CD4-positive, CD25-positive, alpha-beta regulatory T cell (primary cell): ENCODE measurements at regions not wholly inside any gene's neighbourhood (a gene's known extent, or its start where the extent isn't known, plus 50 kb on each side); places are given as distances from the start of the nearest gene placed in this dataset.

Experiments
- ATAC-seq, 2 donors: fragments of 150-1000 bp; cut with Tn5 transposase; one replicate each; pipeline ENCODE4 v1.10.0; 2021; ENCODE audit warnings: low read depth in 2 of 2, moderate number of reproducible peaks in 2 of 2, moderate library complexity in 1 of 2
- DNase-seq, 3 donors: peaks; one replicate each; pipeline versions ENCODE4 v3.0.0 to v3.0.0-alpha.2; 2012 to 2022; ENCODE audit warnings: mixed read lengths in 1 of 3
- H3K27ac ChIP-seq: one replicate; pipeline ENCODE4 v1.7.0; 2013; ENCODE audit warnings: mild to moderate bottlenecking, low read length; ENCODE audit not compliant: insufficient read depth, poor library complexity, severe bottlenecking
- H3K27me3 ChIP-seq: one replicate; pipeline ENCODE4 v1.7.0; 2013; ENCODE audit warnings: low read length; ENCODE audit not compliant: control insufficient read depth, insufficient read depth
- H3K36me3 ChIP-seq: one replicate; pipeline ENCODE4 v1.7.0; 2013; ENCODE audit warnings: mild to moderate bottlenecking, low read length, moderate library complexity; ENCODE audit not compliant: control insufficient read depth, insufficient read depth
- H3K4me1 ChIP-seq: 2 replicates; pipeline ENCODE4 v1.7.0; 2013; ENCODE audit warnings: mild to moderate bottlenecking, low read length; ENCODE audit not compliant: insufficient read depth, control insufficient read depth, poor library complexity, severe bottlenecking
- H3K4me3 ChIP-seq: one replicate; pipeline ENCODE4 v1.7.0; 2013; ENCODE audit warnings: low read depth, mild to moderate bottlenecking, low read length, moderate library complexity
- H3K9me3 ChIP-seq, 2 experiments: 1 replicate in 1 of 2; 2 replicates in 1 of 2; pipeline ENCODE4 v1.7.0; 2013; ENCODE audit warnings: low read length in 2 of 2, mild to moderate bottlenecking in 1 of 2, moderate library complexity in 1 of 2; ENCODE audit not compliant: control insufficient read depth in 2 of 2
- H3K27ac Mint-ChIP-seq, 3 donors: one replicate each; pipeline ENCODE4 v1.8.0; 2020 to 2022; ENCODE audit warnings: mild to moderate bottlenecking in 3 of 3, mixed read lengths in 3 of 3, moderate library complexity in 2 of 3
- H3K27me3 Mint-ChIP-seq: one replicate; pipeline ENCODE4 v1.8.0; 2022; ENCODE audit warnings: mild to moderate bottlenecking, mixed read lengths
- H3K36me3 Mint-ChIP-seq: one replicate; pipeline ENCODE4 v1.8.0; 2020; ENCODE audit warnings: mixed read lengths
- H3K4me1 Mint-ChIP-seq, 4 donors: one replicate each; pipeline ENCODE4 v1.8.0; 2020 to 2022; ENCODE audit warnings: mixed read lengths in 4 of 4, mild to moderate bottlenecking in 1 of 4
- H3K4me3 Mint-ChIP-seq, 4 donors: one replicate each; pipeline ENCODE4 v1.8.0; 2020 to 2022; ENCODE audit warnings: mild to moderate bottlenecking in 4 of 4, mixed read lengths in 4 of 4, moderate library complexity in 3 of 4
- H3K9me3 Mint-ChIP-seq, 7 donors: one replicate each; pipeline ENCODE4 v1.8.0; 2020 to 2022; ENCODE audit warnings: mixed read lengths in 7 of 7, mild to moderate bottlenecking in 3 of 7, moderate library complexity in 2 of 7

DNA sequence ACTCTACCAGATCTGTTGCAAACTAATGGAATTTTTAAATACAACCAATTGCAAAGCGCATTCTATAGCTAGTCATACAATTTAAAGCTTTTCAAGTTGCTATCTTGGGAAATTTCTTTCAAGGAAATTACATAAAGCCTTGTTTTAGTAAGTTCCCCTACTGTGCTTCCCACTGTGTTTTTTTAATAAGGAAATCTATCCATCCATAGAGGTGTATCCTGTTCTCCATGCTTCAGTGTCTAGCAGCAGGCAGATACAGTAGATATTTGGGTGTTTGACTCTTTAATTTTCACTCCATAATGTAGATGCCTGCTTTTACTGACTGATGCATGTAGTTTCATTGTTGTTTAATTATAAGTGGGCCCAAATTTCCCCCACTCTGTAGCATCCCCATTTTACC lies 171.6 kb upstream of the POU3F4 start:
- DNase-seq (no peak), ATAC-seq (no peak)
- H3K36me3 Mint-ChIP-seq, result no peaks in the 10 kb centered on the region
- no peaks in the 10 kb centered on the region for H3K4me1 Mint-ChIP-seq
- no peaks in the 10 kb centered on the region for H3K27me3 Mint-ChIP-seq
- peaks cover 0 to 3% (median 0%) of the 10 kb centered on the region in 7 donors for H3K9me3 Mint-ChIP-seq
- H3K4me3 Mint-ChIP-seq, result no peak overlapping the region
- no peak overlapping the region for H3K27ac ChIP-seq
- H3K36me3 ChIP-seq, result no peaks in the 10 kb centered on the region
- no peaks in the 10 kb centered on the region for H3K9me3 ChIP-seq
- no peak overlapping the region for H3K27ac Mint-ChIP-seq
- H3K4me1 ChIP-seq, result no peaks in the 10 kb centered on the region
- no peaks in the 10 kb centered on the region for H3K27me3 ChIP-seq
- no peak overlapping the region for H3K4me3 ChIP-seq

DNA sequence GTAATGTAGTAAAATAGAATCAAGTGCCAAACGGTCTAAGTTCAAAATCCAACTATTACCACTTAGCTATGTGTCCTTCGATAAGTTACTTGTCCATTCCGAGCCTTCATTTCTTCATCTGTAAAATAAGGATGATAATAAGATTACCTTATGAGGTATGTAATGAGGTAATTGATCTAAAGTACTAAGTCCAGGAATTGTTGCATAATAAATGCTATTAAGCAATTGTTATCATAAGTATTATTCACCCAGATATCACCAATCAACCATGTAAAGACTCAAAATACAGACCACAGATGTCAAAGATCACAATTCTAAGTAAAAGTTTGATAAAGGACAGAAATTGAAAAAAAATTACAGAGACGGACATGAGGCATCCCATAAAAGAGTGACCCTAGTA lies 168.4 kb upstream of the POU3F4 start:
- H3K27me3 Mint-ChIP-seq, result no peaks in the 10 kb centered on the region

DNA sequence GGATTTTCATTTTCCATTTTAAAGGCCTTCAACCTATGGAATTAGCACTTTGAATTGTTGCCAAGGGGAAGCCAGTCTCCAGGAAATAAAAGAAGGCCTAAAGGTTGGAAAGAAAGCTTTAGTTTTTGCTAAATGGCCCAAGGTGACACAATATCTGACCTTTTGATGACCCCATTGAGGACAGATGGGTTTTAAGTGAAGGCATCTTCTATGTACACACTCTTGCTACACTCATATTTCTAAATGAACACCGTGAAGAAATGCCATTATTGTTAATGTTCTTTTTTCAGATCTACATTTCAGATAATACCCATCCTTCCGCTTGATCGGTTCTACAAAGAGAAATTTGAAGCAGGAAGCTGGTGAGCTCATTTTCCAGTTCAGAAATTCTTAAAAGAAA lies 162.8 kb upstream of the POU3F4 start:
- H3K9me3 Mint-ChIP-seq, result no peaks in the 10 kb centered on the region
- H3K27me3 Mint-ChIP-seq, result no peaks in the 10 kb centered on the region
- no peaks in the 10 kb centered on the region for H3K36me3 Mint-ChIP-seq
- Histone ChIP-seq H3K4me3 (no peak overlapping the region), H3K9me3 (no peaks in the 10 kb centered on the region), H3K36me3 (no peaks in the 10 kb centered on the region), H3K27ac (no peak overlapping the region), H3K4me1 (no peaks in the 10 kb centered on the region), H3K27me3 (no peaks in the 10 kb centered on the region)
- ATAC-seq (no peak), DNase-seq (no peak)
- H3K4me3 Mint-ChIP-seq, result no peak overlapping the region
- H3K4me1 Mint-ChIP-seq, result no peaks in the 10 kb centered on the region
- no peak overlapping the region for H3K27ac Mint-ChIP-seq

More for the DNA sequence above, 168.4 kb upstream of the POU3F4 start:
- peaks cover 0 to 2% (median 0%) of the 10 kb centered on the region in 7 donors for H3K9me3 Mint-ChIP-seq
- ATAC-seq (no peak), DNase-seq (no peak)
- Histone ChIP-seq H3K27ac (no peak overlapping the region), H3K27me3 (no peaks in the 10 kb centered on the region), H3K4me3 (no peak overlapping the region), H3K9me3 (no peaks in the 10 kb centered on the region), H3K4me1 (no peaks in the 10 kb centered on the region), H3K36me3 (no peaks in the 10 kb centered on the region)
- H3K4me3 Mint-ChIP-seq, result no peak overlapping the region
- no peaks in the 10 kb centered on the region for H3K36me3 Mint-ChIP-seq
- H3K4me1 Mint-ChIP-seq, result no peaks in the 10 kb centered on the region
- no peak overlapping the region for H3K27ac Mint-ChIP-seq
